ENCODE measurements at regions not wholly inside any gene's neighbourhood (a gene's known extent, or its start where the extent isn't known, plus 50 kb on each side); places are given as distances from the start of the nearest gene placed in this dataset.

DNA sequence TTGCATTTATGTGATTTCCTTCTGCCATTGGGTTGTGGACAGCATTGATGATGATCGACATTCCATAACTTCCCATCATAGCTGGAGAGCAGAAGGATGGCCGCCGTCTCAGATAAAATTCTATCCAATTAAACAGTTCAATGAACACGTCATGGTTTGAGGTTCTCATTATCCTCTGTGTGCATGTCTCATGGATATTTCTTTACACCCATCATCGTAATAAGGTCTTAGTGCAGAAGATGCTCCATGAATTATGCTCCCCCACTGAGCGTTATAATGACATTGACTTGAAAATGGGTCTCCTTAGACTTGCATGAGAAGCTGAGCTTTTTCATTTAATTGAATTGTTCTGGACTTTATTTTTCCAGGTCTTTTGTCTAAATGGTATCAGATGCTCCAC, 92.1 kb downstream of the TRIM42 start:
- H3K4me3 Mint-ChIP-seq: no peak overlapping the region
- peaks cover 7% of the 10 kb centered on the region for H3K9me3 Mint-ChIP-seq

DNA sequence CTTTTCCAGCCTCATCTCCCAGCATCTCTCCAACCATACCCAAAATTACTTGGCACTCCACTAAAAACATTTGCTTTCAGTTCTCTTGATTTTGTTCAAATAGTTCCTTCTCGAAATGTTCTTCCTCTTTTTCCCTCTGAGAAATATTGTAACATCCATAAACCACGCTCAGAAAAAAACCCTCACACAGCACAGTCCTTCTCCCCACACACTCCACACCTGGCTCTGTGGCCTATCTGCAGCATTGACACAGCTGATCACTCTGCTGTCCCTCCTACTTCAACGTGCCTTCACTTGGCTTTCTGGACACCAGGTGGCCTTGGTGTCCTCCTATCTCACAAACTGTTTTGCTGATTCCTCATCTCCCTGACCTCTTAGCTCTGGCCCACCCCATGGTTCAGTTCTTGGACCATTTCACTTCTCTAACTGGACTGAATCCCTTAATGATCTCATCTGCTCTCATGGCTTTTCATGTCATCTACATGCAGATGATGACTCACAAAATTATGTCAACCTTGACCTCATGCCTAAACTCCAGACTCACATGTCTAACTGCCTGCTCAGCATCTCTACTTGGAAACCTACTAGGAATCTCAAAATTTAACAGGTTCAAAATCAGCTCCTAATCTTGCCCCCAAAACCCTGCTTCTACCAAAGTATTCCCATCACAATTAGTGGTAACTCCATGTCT, 93.3 kb downstream of the TRIM42 start:
- H4K20me1 ChIP-seq (ENCODE audit: low read depth): no peaks in the 10 kb centered on the region
- H3K79me2 ChIP-seq (ENCODE audit: low read depth): no peaks in the 10 kb centered on the region
- Mint-ChIP-seq H3K36me3 (peaks cover 2% of the 10 kb centered on the region), H3K9me3 (peaks cover 10% of the 10 kb centered on the region), H3K4me1 (peaks cover 7% of the 10 kb centered on the region), H3K4me3 (no peak overlapping the region), H3K27me3 (ENCODE audit: insufficient read depth, low read depth) (peaks cover 13% of the 10 kb centered on the region), H3K27ac (no peak overlapping the region)
- no peak for TF ChIP-seq EZH2 (IDR thresholded peaks at IDR 0.05)
- no peaks in the 10 kb centered on the region for H3F3A ChIP-seq (ENCODE audit: low read depth)
- no peaks in the 10 kb centered on the region for H3K36me3 ChIP-seq
- no peak overlapping the region for H3K9ac ChIP-seq
- no peaks in the 10 kb centered on the region for H3K4me1 ChIP-seq
- H3K4me2 ChIP-seq: no peak overlapping the region
- no peak overlapping the region for H2AFZ ChIP-seq (replicated peaks)
- no peaks in the 10 kb centered on the region for H3K9me3 ChIP-seq (ENCODE audit: low read depth)
- DNase-seq (ENCODE audit: low spot score): no peak
- no peak overlapping the region for H3K4me3 ChIP-seq
- no peaks in the 10 kb centered on the region for H3K27me3 ChIP-seq
- H3K27ac ChIP-seq: no peak overlapping the region

More for the DNA sequence above, 92.1 kb downstream of the TRIM42 start:
- Mint-ChIP-seq H3K36me3 (peaks cover under 1% of the 10 kb centered on the region), H3K27ac (no peak overlapping the region), H3K4me1 (peaks cover 7% of the 10 kb centered on the region), H3K27me3 (ENCODE audit: insufficient read depth, low read depth) (peaks cover 12% of the 10 kb centered on the region)
- TF ChIP-seq EZH2 (IDR thresholded peaks at IDR 0.05) (no peak), EZH2phosphoT487 (IDR thresholded peaks at IDR 0.05) (no peak)
- TF ChIP-seq, protein P1, sequence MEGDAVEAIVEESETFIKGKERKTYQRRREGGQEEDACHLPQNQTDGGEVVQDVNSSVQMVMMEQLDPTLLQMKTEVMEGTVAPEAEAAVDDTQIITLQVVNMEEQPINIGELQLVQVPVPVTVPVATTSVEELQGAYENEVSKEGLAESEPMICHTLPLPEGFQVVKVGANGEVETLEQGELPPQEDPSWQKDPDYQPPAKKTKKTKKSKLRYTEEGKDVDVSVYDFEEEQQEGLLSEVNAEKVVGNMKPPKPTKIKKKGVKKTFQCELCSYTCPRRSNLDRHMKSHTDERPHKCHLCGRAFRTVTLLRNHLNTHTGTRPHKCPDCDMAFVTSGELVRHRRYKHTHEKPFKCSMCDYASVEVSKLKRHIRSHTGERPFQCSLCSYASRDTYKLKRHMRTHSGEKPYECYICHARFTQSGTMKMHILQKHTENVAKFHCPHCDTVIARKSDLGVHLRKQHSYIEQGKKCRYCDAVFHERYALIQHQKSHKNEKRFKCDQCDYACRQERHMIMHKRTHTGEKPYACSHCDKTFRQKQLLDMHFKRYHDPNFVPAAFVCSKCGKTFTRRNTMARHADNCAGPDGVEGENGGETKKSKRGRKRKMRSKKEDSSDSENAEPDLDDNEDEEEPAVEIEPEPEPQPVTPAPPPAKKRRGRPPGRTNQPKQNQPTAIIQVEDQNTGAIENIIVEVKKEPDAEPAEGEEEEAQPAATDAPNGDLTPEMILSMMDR (IDR thresholded peaks at IDR 0.05): no peak
- no peak overlapping the region for H3K4me3 ChIP-seq
- no peaks in the 10 kb centered on the region for H3K36me3 ChIP-seq
- no peaks in the 10 kb centered on the region for H3K4me1 ChIP-seq
- H2AFZ ChIP-seq (replicated peaks): no peak overlapping the region
- H3K79me2 ChIP-seq (ENCODE audit: low read depth): no peaks in the 10 kb centered on the region
- no peaks in the 10 kb centered on the region for H3K9me3 ChIP-seq (ENCODE audit: low read depth)
- no peaks in the 10 kb centered on the region for H3K27me3 ChIP-seq
- no peak overlapping the region for H3K4me2 ChIP-seq
- no peaks in the 10 kb centered on the region for H4K20me1 ChIP-seq (ENCODE audit: low read depth)
- DNase-seq (ENCODE audit: low spot score): no peak
- H3K27ac ChIP-seq: no peak overlapping the region
- H3F3A ChIP-seq (ENCODE audit: low read depth): no peaks in the 10 kb centered on the region
- H3K9ac ChIP-seq: no peak overlapping the region

DNA sequence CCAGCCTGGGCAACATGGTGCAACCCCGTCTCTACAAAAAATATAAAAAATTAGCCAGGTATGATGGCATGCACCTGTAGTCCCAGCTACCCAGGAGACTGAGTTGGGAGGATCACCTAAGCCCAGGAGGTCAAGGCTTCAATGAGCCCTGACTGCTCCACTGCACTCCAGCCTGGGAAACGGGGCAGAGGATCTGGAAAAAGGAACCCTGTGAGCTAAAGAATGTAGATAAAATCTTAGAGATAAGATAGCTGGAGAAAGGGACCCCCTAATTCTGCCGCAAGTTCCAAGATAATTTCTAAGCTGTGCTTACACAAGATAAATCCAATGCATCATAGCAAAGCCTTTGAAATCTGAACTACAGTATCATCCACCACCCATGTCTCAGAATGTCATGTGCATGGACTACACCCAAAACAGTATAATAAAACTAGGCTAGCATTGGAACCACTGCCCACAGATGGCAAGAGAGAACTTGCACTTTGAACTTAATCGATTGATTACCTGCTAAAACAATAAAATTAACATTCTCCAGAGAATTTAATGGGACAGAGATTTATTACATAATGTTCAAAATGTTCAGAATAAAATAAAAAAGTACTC, 99.9 kb downstream of the TRIM42 start:
- DNase-seq (ENCODE audit: low spot score): no peak
- H3K27ac Mint-ChIP-seq: no peak overlapping the region
- peaks cover 12% of the 10 kb centered on the region for H3K9me3 Mint-ChIP-seq
- peaks cover 6% of the 10 kb centered on the region for H3K27me3 Mint-ChIP-seq (ENCODE audit: insufficient read depth, low read depth)
- TF ChIP-seq EZH2 (IDR thresholded peaks at IDR 0.05): no peak
- TF ChIP-seq, protein P1 (IDR thresholded peaks at IDR 0.05): no peak
- no peak for TF ChIP-seq EZH2phosphoT487 (IDR thresholded peaks at IDR 0.05)
- Histone ChIP-seq H3K9me3 (ENCODE audit: low read depth) (no peaks in the 10 kb centered on the region), H3F3A (ENCODE audit: low read depth) (no peaks in the 10 kb centered on the region), H3K9ac (no peak overlapping the region), H3K79me2 (ENCODE audit: low read depth) (no peaks in the 10 kb centered on the region), H3K36me3 (no peaks in the 10 kb centered on the region), H3K4me2 (no peak overlapping the region), H4K20me1 (ENCODE audit: low read depth) (no peaks in the 10 kb centered on the region), H3K4me3 (no peak overlapping the region), H2AFZ (replicated peaks) (no peak overlapping the region), H3K4me1 (peaks cover 6% of the 10 kb centered on the region), H3K27ac (no peak overlapping the region), H3K27me3 (no peaks in the 10 kb centered on the region)
- H3K36me3 Mint-ChIP-seq: peaks cover 4% of the 10 kb centered on the region
- H3K4me1 Mint-ChIP-seq: no peaks in the 10 kb centered on the region
- H3K4me3 Mint-ChIP-seq: no peak overlapping the region

DNA sequence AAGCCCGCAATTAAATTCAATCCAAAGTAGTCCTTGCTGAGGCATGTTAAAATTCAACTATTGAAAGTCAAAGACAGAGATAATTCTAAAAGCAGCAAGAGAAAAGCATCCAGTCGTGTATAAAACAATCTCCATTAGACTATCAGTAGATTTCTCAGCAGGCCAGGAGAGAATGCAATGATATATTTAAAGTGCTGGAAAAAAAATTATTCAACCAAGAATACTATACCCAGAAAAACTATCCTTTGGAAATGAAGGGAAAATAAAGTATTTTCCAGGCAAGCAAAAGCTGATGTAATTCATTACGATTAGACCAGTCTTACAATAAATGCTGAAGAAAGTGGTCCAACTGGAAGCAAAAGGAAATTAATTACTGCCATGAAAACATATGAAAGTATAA, 113.5 kb downstream of the TRIM42 start:
- Mint-ChIP-seq H3K4me3 (no peak overlapping the region), H3K36me3 (no peaks in the 10 kb centered on the region), H3K27ac (no peak overlapping the region), H3K4me1 (no peaks in the 10 kb centered on the region), H3K27me3 (ENCODE audit: insufficient read depth, low read depth) (peaks cover 3% of the 10 kb centered on the region), H3K9me3 (peaks cover 10% of the 10 kb centered on the region)
- Histone ChIP-seq H2AFZ (replicated peaks) (no peak overlapping the region), H4K20me1 (ENCODE audit: low read depth) (no peaks in the 10 kb centered on the region), H3K79me2 (ENCODE audit: low read depth) (no peaks in the 10 kb centered on the region), H3K9me3 (ENCODE audit: low read depth) (peaks cover 17% of the 10 kb centered on the region), H3K4me3 (no peak overlapping the region), H3K4me2 (no peak overlapping the region), H3K36me3 (no peaks in the 10 kb centered on the region), H3K27me3 (no peaks in the 10 kb centered on the region), H3F3A (ENCODE audit: low read depth) (no peaks in the 10 kb centered on the region), H3K4me1 (no peaks in the 10 kb centered on the region), H3K9ac (no peak overlapping the region), H3K27ac (no peak overlapping the region)
- no peak for DNase-seq (ENCODE audit: low spot score)
- TF ChIP-seq EZH2 (IDR thresholded peaks at IDR 0.05): no peak
- TF ChIP-seq, protein P1 (IDR thresholded peaks at IDR 0.05): no peak
